HepG2 (cell line): ENCODE measurements at regions not wholly inside any gene's neighbourhood (a gene's known extent, or its start where the extent isn't known, plus 50 kb on each side); places are given as distances from the start of the nearest gene placed in this dataset.
A peak's percentile ranks its signal among the peaks of the same experiment; 100 is the strongest.

ENCODE experiments used
- KDM2A ChIP-seq: sonication (generic); formaldehyde crosslinking; IDR thresholded peaks from 2 replicates; pipeline ENCODE4 v1.4.0; 2020; ENCODE audit warnings: low read depth, missing genetic modification reagents, borderline replicate concordance
- TP53 ChIP-seq: sonication (generic); formaldehyde crosslinking; conservative IDR thresholded peaks from 2 replicates; pipeline ENCODE4 v1.4.0; 2020; ENCODE audit warnings: missing genetic modification reagents
- ZNF235 ChIP-seq: sonication (generic); formaldehyde crosslinking; IDR thresholded peaks from 2 replicates; pipeline ENCODE4 v1.8.1; 2023; ENCODE audit warnings: mild to moderate bottlenecking, missing genetic modification reagents, borderline replicate concordance
- ZNF543 ChIP-seq: sonication (generic); formaldehyde crosslinking; IDR thresholded peaks from 2 replicates; pipeline ENCODE4 v1.4.0; 2020; ENCODE audit warnings: mild to moderate bottlenecking, missing genetic modification reagents
- TF ChIP-seq, protein P1 (sequence below): sonication (generic); formaldehyde crosslinking; IDR thresholded peaks from 2 replicates; pipeline ENCODE4 v1.5.1; 2020; ENCODE audit warnings: missing genetic modification reagents, mild to moderate bottlenecking, borderline replicate concordance
- TF ChIP-seq, protein P2 (sequence below): sonication (generic); formaldehyde crosslinking; IDR thresholded peaks from 2 replicates; pipeline ENCODE4 v1.8.1; 2023; ENCODE audit warnings: mild to moderate bottlenecking, moderate library complexity, missing genetic modification reagents
- TF ChIP-seq, protein P3 (sequence below): sonication (generic); formaldehyde crosslinking; IDR thresholded peaks from 2 replicates; pipeline ENCODE4 v1.4.0; 2020; ENCODE audit warnings: missing genetic modification reagents, borderline replicate concordance

DNA sequence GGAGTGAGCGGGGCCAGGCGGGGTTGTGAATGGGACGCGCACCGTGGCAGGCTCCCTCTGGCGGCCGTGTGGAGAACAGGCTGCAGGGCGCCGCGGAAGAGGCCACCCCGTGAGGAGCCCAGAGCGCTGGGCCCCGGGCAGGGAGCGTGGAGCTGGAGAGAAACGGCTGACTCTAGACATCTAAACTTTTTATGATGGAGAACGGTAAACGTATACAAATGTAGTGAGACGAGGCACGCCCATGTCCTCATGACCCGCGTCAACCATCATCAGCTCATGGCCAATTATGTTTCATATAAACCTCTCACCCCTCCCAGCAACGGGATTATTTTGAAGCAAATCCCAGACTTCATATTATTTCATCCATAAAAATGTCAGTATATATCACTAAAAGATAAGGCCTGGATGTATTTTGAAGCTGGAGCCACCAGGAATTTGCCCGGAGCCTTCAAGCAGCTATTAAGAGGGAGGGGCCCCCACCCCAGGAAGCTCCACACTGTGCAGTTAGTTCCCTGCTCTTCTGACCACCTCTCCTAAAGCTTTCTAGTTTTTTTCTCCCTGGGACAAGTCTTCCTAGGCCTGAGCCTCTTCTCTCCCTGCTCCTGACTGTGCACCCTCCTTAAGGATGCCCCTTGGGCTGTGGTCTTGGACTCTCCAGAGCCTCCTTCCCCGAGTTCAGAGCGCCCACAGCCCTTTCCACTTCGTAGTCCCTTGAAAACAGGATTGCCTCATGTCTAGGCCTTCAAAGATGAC is 149.5 kb downstream of the SMAD6 start (continued):
- TF ChIP-seq, protein P1, sequence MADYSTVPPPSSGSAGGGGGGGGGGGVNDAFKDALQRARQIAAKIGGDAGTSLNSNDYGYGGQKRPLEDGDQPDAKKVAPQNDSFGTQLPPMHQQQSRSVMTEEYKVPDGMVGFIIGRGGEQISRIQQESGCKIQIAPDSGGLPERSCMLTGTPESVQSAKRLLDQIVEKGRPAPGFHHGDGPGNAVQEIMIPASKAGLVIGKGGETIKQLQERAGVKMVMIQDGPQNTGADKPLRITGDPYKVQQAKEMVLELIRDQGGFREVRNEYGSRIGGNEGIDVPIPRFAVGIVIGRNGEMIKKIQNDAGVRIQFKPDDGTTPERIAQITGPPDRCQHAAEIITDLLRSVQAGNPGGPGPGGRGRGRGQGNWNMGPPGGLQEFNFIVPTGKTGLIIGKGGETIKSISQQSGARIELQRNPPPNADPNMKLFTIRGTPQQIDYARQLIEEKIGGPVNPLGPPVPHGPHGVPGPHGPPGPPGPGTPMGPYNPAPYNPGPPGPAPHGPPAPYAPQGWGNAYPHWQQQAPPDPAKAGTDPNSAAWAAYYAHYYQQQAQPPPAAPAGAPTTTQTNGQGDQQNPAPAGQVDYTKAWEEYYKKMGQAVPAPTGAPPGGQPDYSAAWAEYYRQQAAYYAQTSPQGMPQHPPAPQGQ: no peak
- TF ChIP-seq, protein P2, sequence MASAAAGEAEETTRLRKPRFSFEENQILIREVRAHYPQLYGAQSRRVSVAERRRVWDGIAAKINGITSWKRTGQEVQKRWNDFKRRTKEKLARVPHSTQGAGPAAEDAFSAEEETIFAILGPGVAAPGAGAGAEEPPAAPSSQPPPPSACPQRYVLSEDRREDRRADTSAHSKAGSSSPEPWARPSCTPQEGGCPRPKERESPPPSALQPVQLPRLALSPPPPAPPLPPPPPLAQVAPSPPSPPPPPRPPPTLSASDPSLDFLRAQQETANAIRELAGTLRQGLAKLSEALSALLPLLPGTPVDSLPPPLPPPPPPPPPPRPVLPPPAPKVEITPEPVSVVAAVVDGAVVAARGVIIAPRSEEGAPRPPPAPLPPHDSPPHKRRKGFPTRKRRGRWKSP (CRISPR knock-in tag): no peak
- TF ChIP-seq KDM2A (peak; percentile 79), ZNF543 (no peak), TP53 (no peak), ZNF235 (no peak)
- TF ChIP-seq, protein P3, sequence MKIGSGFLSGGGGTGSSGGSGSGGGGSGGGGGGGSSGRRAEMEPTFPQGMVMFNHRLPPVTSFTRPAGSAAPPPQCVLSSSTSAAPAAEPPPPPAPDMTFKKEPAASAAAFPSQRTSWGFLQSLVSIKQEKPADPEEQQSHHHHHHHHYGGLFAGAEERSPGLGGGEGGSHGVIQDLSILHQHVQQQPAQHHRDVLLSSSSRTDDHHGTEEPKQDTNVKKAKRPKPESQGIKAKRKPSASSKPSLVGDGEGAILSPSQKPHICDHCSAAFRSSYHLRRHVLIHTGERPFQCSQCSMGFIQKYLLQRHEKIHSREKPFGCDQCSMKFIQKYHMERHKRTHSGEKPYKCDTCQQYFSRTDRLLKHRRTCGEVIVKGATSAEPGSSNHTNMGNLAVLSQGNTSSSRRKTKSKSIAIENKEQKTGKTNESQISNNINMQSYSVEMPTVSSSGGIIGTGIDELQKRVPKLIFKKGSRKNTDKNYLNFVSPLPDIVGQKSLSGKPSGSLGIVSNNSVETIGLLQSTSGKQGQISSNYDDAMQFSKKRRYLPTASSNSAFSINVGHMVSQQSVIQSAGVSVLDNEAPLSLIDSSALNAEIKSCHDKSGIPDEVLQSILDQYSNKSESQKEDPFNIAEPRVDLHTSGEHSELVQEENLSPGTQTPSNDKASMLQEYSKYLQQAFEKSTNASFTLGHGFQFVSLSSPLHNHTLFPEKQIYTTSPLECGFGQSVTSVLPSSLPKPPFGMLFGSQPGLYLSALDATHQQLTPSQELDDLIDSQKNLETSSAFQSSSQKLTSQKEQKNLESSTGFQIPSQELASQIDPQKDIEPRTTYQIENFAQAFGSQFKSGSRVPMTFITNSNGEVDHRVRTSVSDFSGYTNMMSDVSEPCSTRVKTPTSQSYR (CRISPR knock-in tag): no peak
